DMS 273 (cell line): ENCODE measurements at regions not wholly inside any gene's neighbourhood (a gene's known extent, or its start where the extent isn't known, plus 50 kb on each side); places are given as distances from the start of the nearest gene placed in this dataset.

Experiments
- DNase-seq: peaks from one replicate; lab custom pipeline; 2025; ENCODE audit not compliant: unreplicated experiment; lab: John Stamatoyannopoulos, UW

GRCh38 chrX:125778261-125778660 lies 387.8 kb downstream of the DCAF12L2 start:
- no peak for DNase-seq

GRCh38 chrX:125782184-125782583 lies 383.9 kb downstream of the DCAF12L2 start:
- DNase-seq: no peak

- no peak for DNase-seq
Observed at GRCh38 chrX:125786316-125786715, 379.8 kb downstream of the DCAF12L2 start.

- no peak for DNase-seq
Observed at GRCh38 chrX:125791787-125792186, 374.3 kb downstream of the DCAF12L2 start.

- no peak for DNase-seq
Observed at GRCh38 chrX:125810856-125811255, 355.2 kb downstream of the DCAF12L2 start.

- DNase-seq: peak; percentile 21
Observed at GRCh38 chrX:125826080-125826479, 340.0 kb downstream of the DCAF12L2 start.

- no peak for DNase-seq
Observed at GRCh38 chrX:125826774-125827451, 339.2 kb downstream of the DCAF12L2 start.

- no peak for DNase-seq
Observed at GRCh38 chrX:125846271-125846670, 319.8 kb downstream of the DCAF12L2 start.

GRCh38 chrX:125850693-125851092 lies 315.4 kb downstream of the DCAF12L2 start:
- DNase-seq: no peak

- no peak for DNase-seq
Observed at GRCh38 chrX:125883169-125883568, 282.9 kb downstream of the DCAF12L2 start.

GRCh38 chrX:125894947-125895346 lies 271.1 kb downstream of the DCAF12L2 start:
- DNase-seq: no peak

- no peak for DNase-seq
Observed at GRCh38 chrX:125895518-125895917, 270.6 kb downstream of the DCAF12L2 start.

- DNase-seq: no peak
Observed at GRCh38 chrX:125926295-125926694, 239.8 kb downstream of the DCAF12L2 start.

- no peak for DNase-seq
Observed at GRCh38 chrX:125940985-125941384, 225.1 kb downstream of the DCAF12L2 start.

GRCh38 chrX:125947501-125947900 lies 218.6 kb downstream of the DCAF12L2 start:
- DNase-seq: no peak

- DNase-seq: no peak
Observed at GRCh38 chrX:125952973-125953372, 213.1 kb downstream of the DCAF12L2 start.

GRCh38 chrX:125953814-125954213 lies 212.3 kb downstream of the DCAF12L2 start:
- peak; percentile 58 for DNase-seq

GRCh38 chrX:125954236-125954635 lies 211.9 kb downstream of the DCAF12L2 start:
- no peak for DNase-seq

- DNase-seq: no peak
Observed at GRCh38 chrX:125977851-125978250, 188.2 kb downstream of the DCAF12L2 start.

- DNase-seq: peak; percentile 56
Observed at GRCh38 chrX:125998432-125998831, 167.7 kb downstream of the DCAF12L2 start.

- no peak for DNase-seq
Observed at GRCh38 chrX:126027229-126027628, 138.9 kb downstream of the DCAF12L2 start.

- DNase-seq: no peak
Observed at GRCh38 chrX:126030021-126030420, 136.1 kb downstream of the DCAF12L2 start.

- no peak for DNase-seq
Observed at GRCh38 chrX:126063984-126064383, 102.1 kb downstream of the DCAF12L2 start.
